C4-2B (cell line): ENCODE measurements at regions not wholly inside any gene's neighbourhood (a gene's known extent, or its start where the extent isn't known, plus 50 kb on each side); places are given as distances from the start of the nearest gene placed in this dataset.

Experiments used
- CTCF ChIP-seq: fragments of 450-650 bp; conservative IDR thresholded peaks from 2 replicates; pipeline ENCODE4 v1.5.1; 2017; ENCODE audit warnings: mild to moderate bottlenecking
- ZFX ChIP-seq: fragments of 450-650 bp; IDR thresholded peaks from 2 replicates; pipeline ENCODE4 v1.6.1; 2017

GRCh38 chr2:239775623-239776435, 249.3 kb downstream of the NDUFA10 start:
- TF ChIP-seq ZFX (no peak), CTCF (peak; percentile 34; the same call in 1 of the 2 replicates)
